HCT116 (cell line): ENCODE measurements at regions not wholly inside any gene's neighbourhood (a gene's known extent, or its start where the extent isn't known, plus 50 kb on each side); places are given as distances from the start of the nearest gene placed in this dataset.

Experiments used
- ATAC-seq: fragments of 200-7000 bp; cut with Tn5 transposase; 2 replicates; pipeline ENCODE4 v1.9.1; 2020; ENCODE audit warnings: mild to moderate bottlenecking, moderate library complexity
- BruUV-seq: library from RNA; stranded (reverse); fragments of 400-500 nt; replicated peaks from 2 replicates; lab custom pipeline; 2021; lab: Mats Ljungman, UMichigan
- CTCF ChIA-PET: fragments of 300-600 bp; sonication (Branson Sonifier 250); formaldehyde crosslinking; loops from one replicate; lab custom pipeline; 2021; ENCODE audit warnings: antibody characterized with exemption; lab: Charles Lee
- POLR2A ChIA-PET: fragments of 300-600, 350-600 bp; sonication (Branson Sonifier 250); formaldehyde crosslinking; loops from one replicate; lab custom pipeline; 2021; ENCODE audit warnings: antibody characterized with exemption; lab: Charles Lee
- RAD21 ChIA-PET, 2 experiments: fragments of 300-600 bp; sonication (Branson Sonifier 250); formaldehyde crosslinking; loops; one replicate each; lab custom pipeline; 2023; ENCODE audit warnings: low total read pairs in 2 of 2; ENCODE audit not compliant: uncharacterized antibody in 2 of 2, unreplicated experiment in 2 of 2, low non-redundant PET in 1 of 2; lab: Charles Lee
- DNase-seq: peaks from one replicate; pipeline ENCODE4 v3.0.0-alpha.2; 2010; ENCODE audit warnings: low read depth, low spot score
- H2AFZ ChIP-seq: fragments of 200-600 bp; shearing (Covaris generic), sonication (generic); 2 replicates; pipeline ENCODE4 v1.6.1; 2017; ENCODE audit warnings: low read depth, mixed run types, mixed read lengths, antibody characterized with exemption, low read length; ENCODE audit not compliant: poor library complexity, severe bottlenecking
- H3K27ac ChIP-seq: 2 replicates; pipeline ENCODE4 v1.5.1; 2012; ENCODE audit warnings: low read depth, low read length
- H3K27me3 ChIP-seq: fragments of 200-600 bp; sonication (generic); 2 replicates; pipeline ENCODE4 v1.6.1; 2016; ENCODE audit warnings: mixed run types, low read length, mixed read lengths; ENCODE audit not compliant: insufficient read depth
- H3K36me3 ChIP-seq, 2 experiments: fragments of 200-500 bp in 1 of 2; fragments of 200-600 bp in 1 of 2; sonication (Bioruptor generic) in 1 of 2; sonication (generic) in 1 of 2; 2 replicates each; pipeline versions ENCODE4 v1.5.1 to v1.6.1; 2014 to 2016; ENCODE audit warnings: low read length in 2 of 2, inconsistent platforms in 1 of 2, mixed read lengths in 1 of 2, mixed run types in 1 of 2; ENCODE audit not compliant: insufficient read depth in 2 of 2, control insufficient read depth in 1 of 2
- H3K4me1 ChIP-seq, 2 experiments: fragments of 200-600 bp in 1 of 2; sonication (generic) in 1 of 2; 2 replicates each; pipeline versions ENCODE4 v1.5.1 to v1.6.1; 2012 to 2017; ENCODE audit warnings: low read length in 2 of 2, inconsistent platforms in 1 of 2, mild to moderate bottlenecking in 1 of 2, mixed read lengths in 1 of 2, mixed run types in 1 of 2, moderate library complexity in 1 of 2; ENCODE audit not compliant: insufficient read depth in 2 of 2, control insufficient read depth in 1 of 2
- H3K4me2 ChIP-seq: fragments of 200-600 bp; sonication (generic); 2 replicates; pipeline ENCODE4 v1.6.1; 2017; ENCODE audit warnings: mixed run types, low read length, mixed read lengths
- H3K4me3 ChIP-seq, 2 experiments: fragments of 200-600 bp in 1 of 2; sonication (generic) in 1 of 2; replicated peaks in 1 of 2; 2 replicates each; pipeline ENCODE4 v1.5.1; 2011 to 2016; ENCODE audit warnings: low read length in 2 of 2, control low read depth in 1 of 2, low read depth in 1 of 2, mild to moderate bottlenecking in 1 of 2, mixed read lengths in 1 of 2, mixed run types in 1 of 2
- H3K79me2 ChIP-seq: fragments of 200-600 bp; sonication (generic); 2 replicates; pipeline ENCODE4 v1.6.1; 2017; ENCODE audit warnings: mild to moderate bottlenecking, mixed run types, low read length, moderate library complexity, mixed read lengths; ENCODE audit not compliant: insufficient read depth
- H3K9ac ChIP-seq: fragments of 200-600 bp; sonication (generic); 2 replicates; pipeline ENCODE4 v1.6.1; 2016; ENCODE audit warnings: low read length, mixed read lengths
- H3K9me2 ChIP-seq: fragments of 200-600 bp; sonication (generic), shearing (Covaris generic); 2 replicates; pipeline ENCODE4 v1.6.1; 2017; ENCODE audit warnings: mixed run types, mild to moderate bottlenecking, moderate library complexity; ENCODE audit not compliant: insufficient read depth
- H3K9me3 ChIP-seq, 2 experiments: fragments of 200-500 bp in 1 of 2; fragments of 200-600 bp in 1 of 2; sonication (Bioruptor generic) in 1 of 2; sonication (generic) in 1 of 2; 2 replicates each; pipeline ENCODE4 v1.6.1; 2014 to 2017; ENCODE audit warnings: low read length in 2 of 2, mixed read lengths in 2 of 2, inconsistent platforms in 1 of 2, low read depth in 1 of 2, mild to moderate bottlenecking in 1 of 2, mixed run types in 1 of 2, moderate library complexity in 1 of 2; ENCODE audit not compliant: control insufficient read depth in 1 of 2, insufficient read depth in 1 of 2
- H4K20me1 ChIP-seq: fragments of 200-600 bp; sonication (generic), shearing (Covaris generic); 2 replicates; pipeline ENCODE4 v1.6.1; 2017; ENCODE audit warnings: mixed run types, mild to moderate bottlenecking, moderate library complexity; ENCODE audit not compliant: insufficient read depth
- EGR1 ChIP-seq: IDR thresholded peaks from 2 replicates; pipeline ENCODE4 v1.6.1; 2012; ENCODE audit warnings: low read depth
- ELF1 ChIP-seq: IDR thresholded peaks from 2 replicates; pipeline ENCODE4 v1.6.1; 2012; ENCODE audit warnings: low read depth, borderline replicate concordance
- EZH2 ChIP-seq: fragments of 200-600 bp; sonication (generic); IDR thresholded peaks from 2 replicates; pipeline ENCODE4 v1.6.1; 2017; ENCODE audit warnings: antibody characterized with exemption, mixed run types
- EZH2phosphoT487 ChIP-seq: fragments of 200-600 bp; IDR thresholded peaks from 2 replicates; pipeline ENCODE4 v1.6.1; 2018; ENCODE audit warnings: antibody characterized with exemption, borderline replicate concordance
- FOSL1 ChIP-seq: IDR thresholded peaks from 2 replicates; pipeline ENCODE4 v1.6.1; 2012; ENCODE audit warnings: low read depth
- POLR2A ChIP-seq: IDR thresholded peaks from 2 replicates; pipeline ENCODE4 v1.7.0; 2011; ENCODE audit warnings: borderline replicate concordance; ENCODE audit not compliant: insufficient read depth, insufficient read length; ENCODE audit errors: extremely low read depth
- POLR2AphosphoS5 ChIP-seq: IDR thresholded peaks from 2 replicates; pipeline ENCODE4 v1.6.1; 2011; ENCODE audit warnings: mild to moderate bottlenecking, low read depth, low read length, moderate library complexity
- SIN3A ChIP-seq: IDR thresholded peaks from 2 replicates; pipeline ENCODE4 v1.6.1; 2012; ENCODE audit warnings: low read depth
- SRF ChIP-seq: IDR thresholded peaks from 2 replicates; pipeline ENCODE4 v1.6.1; 2012; ENCODE audit warnings: low read depth
- TCF7L2 ChIP-seq: IDR thresholded peaks from 2 replicates; pipeline ENCODE4 v1.7.0; 2011; ENCODE audit warnings: borderline replicate concordance, inconsistent platforms; ENCODE audit not compliant: insufficient read depth, insufficient read length; ENCODE audit errors: extremely low read depth
- YY1 ChIP-seq: IDR thresholded peaks from 2 replicates; pipeline ENCODE4 v1.6.1; 2011; ENCODE audit warnings: low read length, low read depth, moderate library complexity, mild to moderate bottlenecking; ENCODE audit not compliant: insufficient replicate concordance; ENCODE audit errors: extremely low read depth
- intact Hi-C: fragments of 100-400 bp; cut with micrococcal nuclease; formaldehyde crosslinking; loops from 2 replicates; pipeline ENCODE4 v1.10.0; 2022
- TF ChIP-seq, protein P1 (sequence below): IDR thresholded peaks from 2 replicates; pipeline ENCODE4 v1.6.1; 2012; ENCODE audit warnings: low read depth
- TF ChIP-seq, protein P2 (sequence below): IDR thresholded peaks from 2 replicates; pipeline ENCODE4 v1.6.1; 2011; ENCODE audit warnings: mild to moderate bottlenecking, low read length, moderate library complexity; ENCODE audit not compliant: insufficient replicate concordance; ENCODE audit errors: extremely low read depth
- TF ChIP-seq, protein P3 (sequence below): IDR thresholded peaks from 2 replicates; pipeline ENCODE4 v1.6.1; 2012

DNA sequence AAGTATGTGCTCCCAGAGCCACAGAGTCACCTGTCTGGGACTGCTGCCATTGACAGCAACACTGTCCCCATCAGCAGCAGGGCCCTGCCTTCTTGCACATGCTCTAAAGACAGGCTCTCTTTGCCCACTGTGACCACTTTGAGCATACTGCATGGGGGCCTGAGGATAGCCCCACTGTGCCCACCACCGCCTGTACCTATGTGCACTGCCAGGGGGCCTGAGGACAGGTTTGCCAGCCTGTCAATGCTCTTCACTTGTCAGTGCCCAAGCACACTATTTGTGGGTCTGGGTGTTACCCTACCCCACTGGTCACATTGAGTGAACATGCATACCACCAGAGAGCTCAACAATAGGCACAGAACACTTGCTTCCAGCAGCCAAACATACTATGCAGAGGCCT lies 1137.0 kb upstream of the FANCL start (continued):
- TF ChIP-seq, protein P1, sequence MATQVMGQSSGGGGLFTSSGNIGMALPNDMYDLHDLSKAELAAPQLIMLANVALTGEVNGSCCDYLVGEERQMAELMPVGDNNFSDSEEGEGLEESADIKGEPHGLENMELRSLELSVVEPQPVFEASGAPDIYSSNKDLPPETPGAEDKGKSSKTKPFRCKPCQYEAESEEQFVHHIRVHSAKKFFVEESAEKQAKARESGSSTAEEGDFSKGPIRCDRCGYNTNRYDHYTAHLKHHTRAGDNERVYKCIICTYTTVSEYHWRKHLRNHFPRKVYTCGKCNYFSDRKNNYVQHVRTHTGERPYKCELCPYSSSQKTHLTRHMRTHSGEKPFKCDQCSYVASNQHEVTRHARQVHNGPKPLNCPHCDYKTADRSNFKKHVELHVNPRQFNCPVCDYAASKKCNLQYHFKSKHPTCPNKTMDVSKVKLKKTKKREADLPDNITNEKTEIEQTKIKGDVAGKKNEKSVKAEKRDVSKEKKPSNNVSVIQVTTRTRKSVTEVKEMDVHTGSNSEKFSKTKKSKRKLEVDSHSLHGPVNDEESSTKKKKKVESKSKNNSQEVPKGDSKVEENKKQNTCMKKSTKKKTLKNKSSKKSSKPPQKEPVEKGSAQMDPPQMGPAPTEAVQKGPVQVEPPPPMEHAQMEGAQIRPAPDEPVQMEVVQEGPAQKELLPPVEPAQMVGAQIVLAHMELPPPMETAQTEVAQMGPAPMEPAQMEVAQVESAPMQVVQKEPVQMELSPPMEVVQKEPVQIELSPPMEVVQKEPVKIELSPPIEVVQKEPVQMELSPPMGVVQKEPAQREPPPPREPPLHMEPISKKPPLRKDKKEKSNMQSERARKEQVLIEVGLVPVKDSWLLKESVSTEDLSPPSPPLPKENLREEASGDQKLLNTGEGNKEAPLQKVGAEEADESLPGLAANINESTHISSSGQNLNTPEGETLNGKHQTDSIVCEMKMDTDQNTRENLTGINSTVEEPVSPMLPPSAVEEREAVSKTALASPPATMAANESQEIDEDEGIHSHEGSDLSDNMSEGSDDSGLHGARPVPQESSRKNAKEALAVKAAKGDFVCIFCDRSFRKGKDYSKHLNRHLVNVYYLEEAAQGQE: no peak
- no peak for TF ChIP-seq EZH2
- TF ChIP-seq, all 23 proteins: peak for 0

DNA sequence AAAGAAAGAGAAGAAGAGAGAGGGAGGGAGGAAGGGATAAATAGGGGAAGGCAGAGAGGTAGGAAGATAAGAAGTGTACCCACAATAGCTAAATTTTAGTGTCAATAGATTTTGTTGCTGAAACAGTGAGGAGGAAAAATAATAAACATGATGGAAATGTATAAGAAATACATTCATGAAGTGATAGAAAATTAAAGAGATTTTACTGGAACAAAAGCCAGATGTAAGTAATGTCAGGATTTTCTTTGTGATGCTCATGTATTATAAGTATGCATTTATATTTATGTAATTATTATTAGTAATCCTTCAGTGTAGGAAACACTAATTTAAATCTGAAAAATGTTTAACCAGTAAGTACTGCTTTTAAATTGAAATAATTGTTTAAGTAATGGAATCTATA lies 1125.2 kb upstream of the FANCL start:
- Histone ChIP-seq H3K9me2 (no peaks in the 10 kb centered on the region), H3K4me3 (no peak overlapping the region), H3K9me3 (peaks cover 0 to 2% of the 10 kb centered on the region in 2 experiments; a peak in 1 of 4 replicates), H3K4me1 (no peaks in the 10 kb centered on the region), H3K4me2 (no peak overlapping the region), H2AFZ (no peak overlapping the region), H3K27me3 (no peaks in the 10 kb centered on the region), H4K20me1 (no peaks in the 10 kb centered on the region), H3K27ac (no peak overlapping the region), H3K79me2 (no peaks in the 10 kb centered on the region), H3K9ac (no peak overlapping the region), H3K36me3 (no peaks in the 10 kb centered on the region)
- ATAC-seq: no peak
- POLR2A ChIA-PET: no interaction called here
- no TSS peak for BruUV-seq
- intact Hi-C loops: no loop called here
- RAD21 ChIA-PET: no interaction called here
- CTCF ChIA-PET: no interaction called here
- DNase-seq: no peak
- TF ChIP-seq POLR2AphosphoS5: no peak
- no peak for TF ChIP-seq SRF
- TF ChIP-seq FOSL1: no peak
- TF ChIP-seq, protein P1: no peak
- no peak for TF ChIP-seq TCF7L2
- TF ChIP-seq, protein P2, sequence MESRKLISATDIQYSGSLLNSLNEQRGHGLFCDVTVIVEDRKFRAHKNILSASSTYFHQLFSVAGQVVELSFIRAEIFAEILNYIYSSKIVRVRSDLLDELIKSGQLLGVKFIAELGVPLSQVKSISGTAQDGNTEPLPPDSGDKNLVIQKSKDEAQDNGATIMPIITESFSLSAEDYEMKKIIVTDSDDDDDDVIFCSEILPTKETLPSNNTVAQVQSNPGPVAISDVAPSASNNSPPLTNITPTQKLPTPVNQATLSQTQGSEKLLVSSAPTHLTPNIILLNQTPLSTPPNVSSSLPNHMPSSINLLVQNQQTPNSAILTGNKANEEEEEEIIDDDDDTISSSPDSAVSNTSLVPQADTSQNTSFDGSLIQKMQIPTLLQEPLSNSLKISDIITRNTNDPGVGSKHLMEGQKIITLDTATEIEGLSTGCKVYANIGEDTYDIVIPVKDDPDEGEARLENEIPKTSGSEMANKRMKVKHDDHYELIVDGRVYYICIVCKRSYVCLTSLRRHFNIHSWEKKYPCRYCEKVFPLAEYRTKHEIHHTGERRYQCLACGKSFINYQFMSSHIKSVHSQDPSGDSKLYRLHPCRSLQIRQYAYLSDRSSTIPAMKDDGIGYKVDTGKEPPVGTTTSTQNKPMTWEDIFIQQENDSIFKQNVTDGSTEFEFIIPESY: no peak
- TF ChIP-seq, protein P3, sequence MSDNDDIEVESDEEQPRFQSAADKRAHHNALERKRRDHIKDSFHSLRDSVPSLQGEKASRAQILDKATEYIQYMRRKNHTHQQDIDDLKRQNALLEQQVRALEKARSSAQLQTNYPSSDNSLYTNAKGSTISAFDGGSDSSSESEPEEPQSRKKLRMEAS: no peak
- TF ChIP-seq POLR2A: no peak
- TF ChIP-seq YY1: no peak
- no peak for TF ChIP-seq ELF1
- no peak for TF ChIP-seq EZH2phosphoT487
- TF ChIP-seq SIN3A: no peak
- no peak for TF ChIP-seq EGR1
- TF ChIP-seq EZH2: no peak
